ENCODE measurements at regions not wholly inside any gene's neighbourhood (a gene's known extent, or its start where the extent isn't known, plus 50 kb on each side); places are given as distances from the start of the nearest gene placed in this dataset.

DNA sequence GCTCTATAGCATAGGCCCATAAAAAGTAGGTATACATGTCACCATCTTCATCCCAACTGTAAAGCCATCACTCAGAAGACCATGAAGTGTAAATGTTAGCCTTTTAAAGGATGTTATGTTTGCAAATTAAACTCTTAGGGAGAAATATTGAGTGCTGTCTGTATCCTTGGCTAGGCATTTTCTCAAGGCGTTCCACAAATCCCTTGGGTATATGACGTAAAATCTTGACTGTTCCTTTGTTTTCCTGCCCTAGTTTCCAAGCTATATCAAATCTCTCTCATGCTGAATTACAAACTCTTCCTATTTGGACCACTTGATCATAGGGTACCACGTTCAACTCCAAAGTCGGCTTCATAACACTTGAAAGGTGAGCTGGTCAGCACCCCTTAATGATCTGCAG is 486.2 kb downstream of the HDGFL1 start (continued):
- TF ChIP-seq, protein P1, sequence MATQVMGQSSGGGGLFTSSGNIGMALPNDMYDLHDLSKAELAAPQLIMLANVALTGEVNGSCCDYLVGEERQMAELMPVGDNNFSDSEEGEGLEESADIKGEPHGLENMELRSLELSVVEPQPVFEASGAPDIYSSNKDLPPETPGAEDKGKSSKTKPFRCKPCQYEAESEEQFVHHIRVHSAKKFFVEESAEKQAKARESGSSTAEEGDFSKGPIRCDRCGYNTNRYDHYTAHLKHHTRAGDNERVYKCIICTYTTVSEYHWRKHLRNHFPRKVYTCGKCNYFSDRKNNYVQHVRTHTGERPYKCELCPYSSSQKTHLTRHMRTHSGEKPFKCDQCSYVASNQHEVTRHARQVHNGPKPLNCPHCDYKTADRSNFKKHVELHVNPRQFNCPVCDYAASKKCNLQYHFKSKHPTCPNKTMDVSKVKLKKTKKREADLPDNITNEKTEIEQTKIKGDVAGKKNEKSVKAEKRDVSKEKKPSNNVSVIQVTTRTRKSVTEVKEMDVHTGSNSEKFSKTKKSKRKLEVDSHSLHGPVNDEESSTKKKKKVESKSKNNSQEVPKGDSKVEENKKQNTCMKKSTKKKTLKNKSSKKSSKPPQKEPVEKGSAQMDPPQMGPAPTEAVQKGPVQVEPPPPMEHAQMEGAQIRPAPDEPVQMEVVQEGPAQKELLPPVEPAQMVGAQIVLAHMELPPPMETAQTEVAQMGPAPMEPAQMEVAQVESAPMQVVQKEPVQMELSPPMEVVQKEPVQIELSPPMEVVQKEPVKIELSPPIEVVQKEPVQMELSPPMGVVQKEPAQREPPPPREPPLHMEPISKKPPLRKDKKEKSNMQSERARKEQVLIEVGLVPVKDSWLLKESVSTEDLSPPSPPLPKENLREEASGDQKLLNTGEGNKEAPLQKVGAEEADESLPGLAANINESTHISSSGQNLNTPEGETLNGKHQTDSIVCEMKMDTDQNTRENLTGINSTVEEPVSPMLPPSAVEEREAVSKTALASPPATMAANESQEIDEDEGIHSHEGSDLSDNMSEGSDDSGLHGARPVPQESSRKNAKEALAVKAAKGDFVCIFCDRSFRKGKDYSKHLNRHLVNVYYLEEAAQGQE (IDR thresholded peaks at IDR 0.05; ENCODE audit: borderline replicate concordance): no peak

DNA sequence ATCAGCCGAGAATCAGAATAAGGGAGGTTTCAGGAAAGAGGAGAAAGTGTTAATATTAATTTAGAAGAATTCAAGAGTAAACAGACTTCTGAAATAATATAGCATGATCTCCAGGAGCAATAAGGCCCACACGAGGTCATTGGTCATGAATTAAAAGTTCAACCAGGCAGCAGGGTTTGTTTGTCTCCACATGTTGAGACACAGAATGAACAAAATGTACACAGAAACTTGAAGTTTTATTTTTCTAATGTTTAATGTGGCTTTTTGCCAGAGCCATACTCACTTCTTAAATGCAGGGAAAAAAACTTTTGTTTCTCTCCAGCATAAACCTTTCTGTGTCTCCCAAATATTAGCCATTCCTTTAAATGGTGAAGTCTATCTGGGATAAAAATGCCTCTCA is 504.5 kb downstream of the HDGFL1 start:
- H3K9me2 ChIP-seq (ENCODE audit: insufficient read depth, low read length): no peaks in the 10 kb centered on the region
- H4K20me1 ChIP-seq (ENCODE audit: insufficient read depth): no peaks in the 10 kb centered on the region
- no peak overlapping the region for H3K4me3 ChIP-seq (ENCODE audit: low read length)
- H3K4me2 ChIP-seq (ENCODE audit: low read length): no peak overlapping the region
- H3K79me2 ChIP-seq (replicated peaks; ENCODE audit: insufficient read depth, low read length): no peaks in the 10 kb centered on the region
- no peak overlapping the region for H3K27ac ChIP-seq (ENCODE audit: low read length)
- no peak overlapping the region for H2AFZ ChIP-seq (ENCODE audit: low read depth, low read length)
- no peaks in the 10 kb centered on the region for H3K27me3 ChIP-seq (ENCODE audit: insufficient read depth, low read depth, low read length)
- TF ChIP-seq, protein P1 (IDR thresholded peaks at IDR 0.05; ENCODE audit: borderline replicate concordance): no peak
- TF ChIP-seq POLR2AphosphoS5 (IDR thresholded peaks at IDR 0.05) (no peak), MXI1 (conservative IDR thresholded peaks at IDR 0.05; ENCODE audit: poor library complexity, severe bottlenecking) (no peak), SMC3 (conservative IDR thresholded peaks at IDR 0.05; ENCODE audit: poor library complexity) (no peak)
- no peak overlapping the region for H3K9ac ChIP-seq (ENCODE audit: low read length)
- H3K36me3 ChIP-seq (ENCODE audit: insufficient read depth, low read length): no peaks in the 10 kb centered on the region
- no peaks in the 10 kb centered on the region for H3F3A ChIP-seq (ENCODE audit: insufficient read depth, low read length, poor library complexity, severe bottlenecking)
- peaks cover 12% of the 10 kb centered on the region for H3K9me3 ChIP-seq (ENCODE audit: low read length)

GRCh38 chr6:23077772-23078171 is 508.4 kb downstream of the HDGFL1 start:
- Histone ChIP-seq H3K4me3 (ENCODE audit: low read length) (no peak overlapping the region), H3K27me3 (ENCODE audit: insufficient read depth, low read depth, low read length) (no peaks in the 10 kb centered on the region), H4K20me1 (ENCODE audit: insufficient read depth) (no peaks in the 10 kb centered on the region), H3F3A (ENCODE audit: insufficient read depth, low read length, poor library complexity, severe bottlenecking) (no peaks in the 10 kb centered on the region), H3K9me3 (ENCODE audit: low read length) (peaks cover 9% of the 10 kb centered on the region), H3K27ac (ENCODE audit: low read length) (no peak overlapping the region), H2AFZ (ENCODE audit: low read depth, low read length) (no peak overlapping the region), H3K9ac (ENCODE audit: low read length) (no peak overlapping the region), H3K36me3 (ENCODE audit: insufficient read depth, low read length) (no peaks in the 10 kb centered on the region), H3K79me2 (replicated peaks; ENCODE audit: insufficient read depth, low read length) (no peaks in the 10 kb centered on the region), H3K9me2 (ENCODE audit: insufficient read depth, low read length) (no peaks in the 10 kb centered on the region), H3K4me2 (ENCODE audit: low read length) (no peak overlapping the region)
- TF ChIP-seq CTCF (IDR thresholded peaks at IDR 0.05; ENCODE audit: poor library complexity, severe bottlenecking): no peak
- TF ChIP-seq POLR2AphosphoS5 (IDR thresholded peaks at IDR 0.05): no peak
- TF ChIP-seq TAF1 (IDR thresholded peaks at IDR 0.05; ENCODE audit: low read depth): no peak
- TF ChIP-seq RAD21 (conservative IDR thresholded peaks at IDR 0.05): no peak
- no peak for TF ChIP-seq EP300 (conservative IDR thresholded peaks at IDR 0.05; ENCODE audit: poor library complexity, severe bottlenecking)
- no peak for TF ChIP-seq SMC3 (conservative IDR thresholded peaks at IDR 0.05; ENCODE audit: poor library complexity)
- TF ChIP-seq, protein P1 (IDR thresholded peaks at IDR 0.05; ENCODE audit: borderline replicate concordance): no peak

Measured in neural cell (in vitro differentiated cells).